HEK293 (cell line): ENCODE measurements at regions not wholly inside any gene's neighbourhood (a gene's known extent, or its start where the extent isn't known, plus 50 kb on each side); places are given as distances from the start of the nearest gene placed in this dataset.

Experiments used
- CTCF ChIA-PET: fragments of 350-600 bp; formaldehyde crosslinking; extraction: SDS; loops from one replicate; lab custom pipeline; 2021; ENCODE audit warnings: antibody characterized with exemption; lab: Yijun Ruan, JAX
- POLR2A ChIA-PET: fragments of 300-600 bp; formaldehyde crosslinking; extraction: SDS; loops from one replicate; lab custom pipeline; 2020; ENCODE audit warnings: antibody characterized with exemption, inconsistent platforms; lab: Yijun Ruan, JAX
- H3K27ac ChIP-seq: fragments of 200-500 bp; sonication (Bioruptor generic); 2 replicates; pipeline ENCODE4 v1.5.1; 2014; ENCODE audit warnings: low read depth, low read length, control low read depth, inconsistent platforms; ENCODE audit errors: extremely low read depth
- H3K36me3 ChIP-seq, 2 experiments: fragments of 200-500 bp in 1 of 2; sonication (Bioruptor generic) in 1 of 2; 1 replicate in 1 of 2; 2 replicates in 1 of 2; pipeline ENCODE4 v1.5.1; 2014 to 2017; ENCODE audit warnings: inconsistent platforms in 2 of 2, low read length in 2 of 2; ENCODE audit not compliant: control insufficient read depth in 2 of 2, insufficient read depth in 1 of 2
- H3K4me1 ChIP-seq: fragments of 200-500 bp; sonication (Bioruptor generic); 2 replicates; pipeline ENCODE4 v1.5.1; 2014; ENCODE audit warnings: mild to moderate bottlenecking, low read length, inconsistent platforms; ENCODE audit not compliant: control insufficient read depth, insufficient read depth
- H3K4me3 ChIP-seq: 2 replicates; pipeline ENCODE4 v1.5.1; 2011; ENCODE audit warnings: low read depth, mild to moderate bottlenecking, control low read depth, low read length, moderate library complexity
- H3K9me3 ChIP-seq: fragments of 200-500 bp; sonication (Bioruptor generic); 2 replicates; pipeline ENCODE4 v1.5.1; 2014; ENCODE audit warnings: low read depth, low read length, inconsistent platforms; ENCODE audit not compliant: control insufficient read depth, insufficient read depth
- EGR2 ChIP-seq: fragments of 450-650 bp; formaldehyde crosslinking; IDR thresholded peaks from 2 replicates; pipeline ENCODE4 v1.5.1; 2016; ENCODE audit warnings: low read depth, missing biosample characterization, missing genetic modification characterization
- ZFHX2 ChIP-seq: fragments of 450-650 bp; formaldehyde crosslinking; conservative IDR thresholded peaks from 2 replicates; pipeline ENCODE4 v1.5.1; 2016; ENCODE audit warnings: missing biosample characterization, missing genetic modification characterization
- ZIC2 ChIP-seq: fragments of 450-650 bp; formaldehyde crosslinking; IDR thresholded peaks from 2 replicates; pipeline ENCODE4 v1.5.1; 2016; ENCODE audit warnings: missing biosample characterization, missing genetic modification characterization
- ZNF121 ChIP-seq: fragments of 450-650 bp; formaldehyde crosslinking; IDR thresholded peaks from 2 replicates; pipeline ENCODE4 v1.5.1; 2016; ENCODE audit warnings: missing biosample characterization, missing genetic modification characterization
- ZNF157 ChIP-seq: fragments of 450-650 bp; formaldehyde crosslinking; IDR thresholded peaks from 2 replicates; pipeline ENCODE4 v1.5.1; 2016; ENCODE audit warnings: missing biosample characterization, missing genetic modification characterization
- ZNF2 ChIP-seq: fragments of 450-650 bp; formaldehyde crosslinking; IDR thresholded peaks from 2 replicates; pipeline ENCODE4 v1.5.1; 2016; ENCODE audit warnings: missing biosample characterization, missing genetic modification characterization
- ZNF214 ChIP-seq: fragments of 450-650 bp; formaldehyde crosslinking; IDR thresholded peaks from 2 replicates; pipeline ENCODE4 v1.5.1; 2017; ENCODE audit warnings: missing biosample characterization, mild to moderate bottlenecking, missing genetic modification characterization, borderline replicate concordance
- ZNF223 ChIP-seq: fragments of 450-650 bp; formaldehyde crosslinking; IDR thresholded peaks from 2 replicates; pipeline ENCODE4 v1.5.1; 2016; ENCODE audit warnings: missing biosample characterization, missing genetic modification characterization
- ZNF292 ChIP-seq: fragments of 450-650 bp; formaldehyde crosslinking; IDR thresholded peaks from 2 replicates; pipeline ENCODE4 v1.5.1; 2016; ENCODE audit warnings: low read depth, missing biosample characterization, missing genetic modification characterization, borderline replicate concordance
- ZNF501 ChIP-seq: fragments of 450-650 bp; formaldehyde crosslinking; IDR thresholded peaks from 2 replicates; pipeline ENCODE4 v1.5.1; 2016; ENCODE audit warnings: missing biosample characterization, missing genetic modification characterization
- ZNF585B ChIP-seq: fragments of 450-650 bp; formaldehyde crosslinking; IDR thresholded peaks from 2 replicates; pipeline ENCODE4 v1.5.1; 2016; ENCODE audit warnings: missing biosample characterization, missing genetic modification characterization
- ZNF623 ChIP-seq: fragments of 450-650 bp; formaldehyde crosslinking; IDR thresholded peaks from 2 replicates; pipeline ENCODE4 v1.5.1; 2016; ENCODE audit warnings: missing biosample characterization, missing genetic modification characterization
- ZNF639 ChIP-seq: fragments of 450-650 bp; formaldehyde crosslinking; IDR thresholded peaks from 2 replicates; pipeline ENCODE4 v1.5.1; 2016; ENCODE audit warnings: missing biosample characterization, missing genetic modification characterization
- ZNF664 ChIP-seq: fragments of 450-650 bp; formaldehyde crosslinking; IDR thresholded peaks from 2 replicates; pipeline ENCODE4 v1.5.1; 2016; ENCODE audit warnings: missing biosample characterization, missing genetic modification characterization
- ZNF704 ChIP-seq: fragments of 450-650 bp; formaldehyde crosslinking; IDR thresholded peaks from 2 replicates; pipeline ENCODE4 v1.5.1; 2016; ENCODE audit warnings: missing biosample characterization, missing genetic modification characterization
- ZNF768 ChIP-seq: fragments of 450-650 bp; formaldehyde crosslinking; IDR thresholded peaks from 2 replicates; pipeline ENCODE4 v1.5.1; 2018; ENCODE audit warnings: missing biosample characterization, mild to moderate bottlenecking, missing genetic modification characterization
- TF ChIP-seq, protein P1 (sequence below): fragments of 450-650 bp; formaldehyde crosslinking; IDR thresholded peaks from 2 replicates; pipeline ENCODE4 v1.5.1; 2016; ENCODE audit warnings: missing biosample characterization, missing genetic modification characterization, borderline replicate concordance
- TF ChIP-seq, protein P2 (sequence below): fragments of 450-650 bp; formaldehyde crosslinking; IDR thresholded peaks from 2 replicates; pipeline ENCODE4 v1.5.1; 2017; ENCODE audit warnings: missing biosample characterization, missing genetic modification characterization
- TF ChIP-seq, protein P3 (sequence below): fragments of 450-650 bp; formaldehyde crosslinking; IDR thresholded peaks from 2 replicates; pipeline ENCODE4 v1.5.1; 2016; ENCODE audit warnings: missing biosample characterization, missing genetic modification characterization

DNA sequence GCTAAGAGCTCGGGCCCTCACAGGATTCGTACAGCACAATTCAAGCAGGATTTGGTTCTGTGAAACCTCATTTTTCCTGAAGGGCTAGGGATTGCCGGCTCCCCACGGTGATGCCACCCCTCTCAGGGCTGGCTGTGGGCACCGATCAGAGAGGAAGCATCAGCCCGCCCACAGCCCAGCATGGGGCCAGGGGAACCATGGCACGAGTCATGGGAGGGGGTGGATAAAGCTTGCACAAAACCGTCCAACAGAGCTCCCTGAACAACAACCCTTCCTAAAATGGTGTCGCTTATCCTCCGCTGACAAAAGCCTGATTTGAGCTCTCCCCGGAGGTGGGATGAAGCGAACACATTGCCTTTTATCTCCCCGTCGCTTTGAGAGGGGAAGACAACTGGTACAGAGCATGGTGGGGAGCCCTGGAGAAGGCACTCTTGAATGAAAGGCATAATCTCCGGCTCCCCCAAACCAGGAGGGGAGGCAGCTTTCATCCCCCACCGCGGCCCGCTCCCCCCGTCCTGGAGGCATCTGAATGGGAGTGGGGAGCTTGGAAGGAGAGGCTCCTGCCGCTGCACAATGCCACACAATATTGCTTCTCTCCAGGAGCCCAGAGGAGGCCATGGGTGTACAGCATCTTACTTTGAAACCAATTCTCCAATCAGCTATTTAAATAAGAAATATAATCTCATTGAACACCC, 144.0 kb downstream of the RPS24 start:
- H3K4me1 ChIP-seq: no peaks in the 10 kb centered on the region
- ChIA-PET POLR2A (no interaction called here), CTCF (interaction anchor here (1.0 to 2.5 kb wide), 2 partner anchors 11 to 130 kb away, joined by 5 to 8 read pairs; no protein-coding TSS in a partner anchor)
- H3K36me3 ChIP-seq: no peaks in the 10 kb centered on the region
- no peak overlapping the region for H3K4me3 ChIP-seq
- H3K27ac ChIP-seq: no peak overlapping the region
- H3K9me3 ChIP-seq: no peaks in the 10 kb centered on the region
- TF ChIP-seq, protein P1, sequence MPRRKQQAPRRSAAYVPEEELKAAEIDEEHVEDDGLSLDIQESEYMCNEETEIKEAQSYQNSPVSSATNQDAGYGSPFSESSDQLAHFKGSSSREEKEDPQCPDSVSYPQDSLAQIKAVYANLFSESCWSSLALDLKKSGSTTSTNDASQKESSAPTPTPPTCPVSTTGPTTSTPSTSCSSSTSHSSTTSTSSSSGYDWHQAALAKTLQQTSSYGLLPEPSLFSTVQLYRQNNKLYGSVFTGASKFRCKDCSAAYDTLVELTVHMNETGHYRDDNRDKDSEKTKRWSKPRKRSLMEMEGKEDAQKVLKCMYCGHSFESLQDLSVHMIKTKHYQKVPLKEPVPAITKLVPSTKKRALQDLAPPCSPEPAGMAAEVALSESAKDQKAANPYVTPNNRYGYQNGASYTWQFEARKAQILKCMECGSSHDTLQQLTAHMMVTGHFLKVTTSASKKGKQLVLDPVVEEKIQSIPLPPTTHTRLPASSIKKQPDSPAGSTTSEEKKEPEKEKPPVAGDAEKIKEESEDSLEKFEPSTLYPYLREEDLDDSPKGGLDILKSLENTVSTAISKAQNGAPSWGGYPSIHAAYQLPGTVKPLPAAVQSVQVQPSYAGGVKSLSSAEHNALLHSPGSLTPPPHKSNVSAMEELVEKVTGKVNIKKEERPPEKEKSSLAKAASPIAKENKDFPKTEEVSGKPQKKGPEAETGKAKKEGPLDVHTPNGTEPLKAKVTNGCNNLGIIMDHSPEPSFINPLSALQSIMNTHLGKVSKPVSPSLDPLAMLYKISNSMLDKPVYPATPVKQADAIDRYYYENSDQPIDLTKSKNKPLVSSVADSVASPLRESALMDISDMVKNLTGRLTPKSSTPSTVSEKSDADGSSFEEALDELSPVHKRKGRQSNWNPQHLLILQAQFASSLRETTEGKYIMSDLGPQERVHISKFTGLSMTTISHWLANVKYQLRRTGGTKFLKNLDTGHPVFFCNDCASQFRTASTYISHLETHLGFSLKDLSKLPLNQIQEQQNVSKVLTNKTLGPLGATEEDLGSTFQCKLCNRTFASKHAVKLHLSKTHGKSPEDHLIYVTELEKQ (tag by site-specific recombination): no peak
- TF ChIP-seq ZNF214 (tag by site-specific recombination): no peak
- TF ChIP-seq ZNF664 (tag by site-specific recombination): peak; percentile 35; the same call in 1 of the 2 replicates
- no peak for TF ChIP-seq EGR2
- TF ChIP-seq ZNF157: no peak
- TF ChIP-seq ZNF292 (tag by site-specific recombination): no peak
- TF ChIP-seq ZNF121 (tag by site-specific recombination): no peak
- no peak for TF ChIP-seq ZNF639 (tag by site-specific recombination)
- TF ChIP-seq ZNF223 (tag by site-specific recombination): no peak
- TF ChIP-seq, protein P2, sequence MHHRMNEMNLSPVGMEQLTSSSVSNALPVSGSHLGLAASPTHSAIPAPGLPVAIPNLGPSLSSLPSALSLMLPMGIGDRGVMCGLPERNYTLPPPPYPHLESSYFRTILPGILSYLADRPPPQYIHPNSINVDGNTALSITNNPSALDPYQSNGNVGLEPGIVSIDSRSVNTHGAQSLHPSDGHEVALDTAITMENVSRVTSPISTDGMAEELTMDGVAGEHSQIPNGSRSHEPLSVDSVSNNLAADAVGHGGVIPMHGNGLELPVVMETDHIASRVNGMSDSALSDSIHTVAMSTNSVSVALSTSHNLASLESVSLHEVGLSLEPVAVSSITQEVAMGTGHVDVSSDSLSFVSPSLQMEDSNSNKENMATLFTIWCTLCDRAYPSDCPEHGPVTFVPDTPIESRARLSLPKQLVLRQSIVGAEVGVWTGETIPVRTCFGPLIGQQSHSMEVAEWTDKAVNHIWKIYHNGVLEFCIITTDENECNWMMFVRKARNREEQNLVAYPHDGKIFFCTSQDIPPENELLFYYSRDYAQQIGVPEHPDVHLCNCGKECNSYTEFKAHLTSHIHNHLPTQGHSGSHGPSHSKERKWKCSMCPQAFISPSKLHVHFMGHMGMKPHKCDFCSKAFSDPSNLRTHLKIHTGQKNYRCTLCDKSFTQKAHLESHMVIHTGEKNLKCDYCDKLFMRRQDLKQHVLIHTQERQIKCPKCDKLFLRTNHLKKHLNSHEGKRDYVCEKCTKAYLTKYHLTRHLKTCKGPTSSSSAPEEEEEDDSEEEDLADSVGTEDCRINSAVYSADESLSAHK: no peak
- TF ChIP-seq ZNF501: no peak
- TF ChIP-seq, protein P3, sequence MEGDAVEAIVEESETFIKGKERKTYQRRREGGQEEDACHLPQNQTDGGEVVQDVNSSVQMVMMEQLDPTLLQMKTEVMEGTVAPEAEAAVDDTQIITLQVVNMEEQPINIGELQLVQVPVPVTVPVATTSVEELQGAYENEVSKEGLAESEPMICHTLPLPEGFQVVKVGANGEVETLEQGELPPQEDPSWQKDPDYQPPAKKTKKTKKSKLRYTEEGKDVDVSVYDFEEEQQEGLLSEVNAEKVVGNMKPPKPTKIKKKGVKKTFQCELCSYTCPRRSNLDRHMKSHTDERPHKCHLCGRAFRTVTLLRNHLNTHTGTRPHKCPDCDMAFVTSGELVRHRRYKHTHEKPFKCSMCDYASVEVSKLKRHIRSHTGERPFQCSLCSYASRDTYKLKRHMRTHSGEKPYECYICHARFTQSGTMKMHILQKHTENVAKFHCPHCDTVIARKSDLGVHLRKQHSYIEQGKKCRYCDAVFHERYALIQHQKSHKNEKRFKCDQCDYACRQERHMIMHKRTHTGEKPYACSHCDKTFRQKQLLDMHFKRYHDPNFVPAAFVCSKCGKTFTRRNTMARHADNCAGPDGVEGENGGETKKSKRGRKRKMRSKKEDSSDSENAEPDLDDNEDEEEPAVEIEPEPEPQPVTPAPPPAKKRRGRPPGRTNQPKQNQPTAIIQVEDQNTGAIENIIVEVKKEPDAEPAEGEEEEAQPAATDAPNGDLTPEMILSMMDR (tag by site-specific recombination): no peak
- TF ChIP-seq ZNF585B (tag by site-specific recombination): no peak
- peak; percentile 48; the same call in 1 of the 2 replicates for TF ChIP-seq ZFHX2
- peak; percentile 28 for TF ChIP-seq ZIC2 (tag by site-specific recombination)
- TF ChIP-seq ZNF2 (tag by site-specific recombination): no peak
- no peak for TF ChIP-seq ZNF623 (tag by site-specific recombination)
- no peak for TF ChIP-seq ZNF768 (tag by site-specific recombination)
- no peak for TF ChIP-seq ZNF704
- TF ChIP-seq, all 188 proteins: peak for 3
